ENCODE measurements at regions not wholly inside any gene's neighbourhood (a gene's known extent, or its start where the extent isn't known, plus 50 kb on each side); places are given as distances from the start of the nearest gene placed in this dataset.

DNA sequence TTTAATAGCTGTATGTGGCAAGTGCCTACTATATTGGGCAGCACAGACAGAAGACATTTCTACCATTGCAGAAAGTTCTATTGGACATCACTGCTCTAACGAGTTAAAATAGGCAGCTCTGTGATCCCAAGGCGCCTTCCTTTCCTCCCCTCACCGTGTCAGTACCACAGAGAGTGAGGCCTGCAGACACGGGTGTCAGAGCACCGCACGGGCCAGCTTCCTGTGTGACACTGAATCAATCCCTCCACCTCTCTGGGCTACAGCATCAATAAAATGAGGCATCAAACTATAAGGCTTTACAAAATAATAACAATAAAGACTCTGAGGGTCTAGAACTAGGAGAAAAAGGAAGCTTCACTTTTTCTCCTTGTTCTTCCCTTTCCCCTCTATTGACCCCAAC lies 246.7 kb downstream of the FOXD2 start:
- TF ChIP-seq GATA2 (IDR thresholded peaks at IDR 0.05; ENCODE audit: low read depth, low read length) (no peak), GATA3 (IDR thresholded peaks at IDR 0.05; ENCODE audit: low read depth, low read length) (no peak)

Measured in SH-SY5Y (cell line).